ENCODE measurements at regions not wholly inside any gene's neighbourhood (a gene's known extent, or its start where the extent isn't known, plus 50 kb on each side); places are given as distances from the start of the nearest gene placed in this dataset.

GRCh38 chr7:93047514-93048099 lies 70.2 kb downstream of the SAMD9 start:
- no peaks in the 10 kb centered on the region for H3K9me2 ChIP-seq
- ChIA-PET POLR2A (no interaction called here), CTCF (interaction anchor here (0.8 to 1.6 kb wide), 5 partner anchors 24 to 428 kb away, joined by 3 to 5 read pairs (median 3); no protein-coding TSS in a partner anchor)
- 71% methylated on average over 1 of the region's 1 CpG for WGBS (ENCODE audit: low lambda C conversion rate)
- 0 out of 2 replicates have a peak, but pooled peaks cover 8% of the 10 kb centered on the region for H3K9me3 ChIP-seq
- DNase-seq = no peak
- H3K9ac ChIP-seq = no peak overlapping the region
- no peaks in the 10 kb centered on the region for H3K36me3 ChIP-seq (replicated peaks in 1 of 2; ENCODE audit: control insufficient read depth in 1 of 2, insufficient read depth in 2 of 2, low read length in 1 of 2)
- H3K27me3 ChIP-seq (ENCODE audit: insufficient read depth) = no peaks in the 10 kb centered on the region
- peak overlapping the region in 1 of 2 experiments; percentile 40; a peak in 1 of 4 replicates for H3K27ac ChIP-seq (ENCODE audit: low read depth in 2 of 2, low read length in 1 of 2)
- H3F3A ChIP-seq (replicated peaks; ENCODE audit: insufficient read depth) = peaks cover 5% of the 10 kb centered on the region
- no peak overlapping the region for H3K4me3 ChIP-seq (ENCODE audit: low read depth in 2 of 2, low read length in 1 of 2)
- no peak overlapping the region for H2AFZ ChIP-seq (ENCODE audit: low read depth)
- TF ChIP-seq GATA2 (CRISPR knock-in tag; IDR thresholded peaks at IDR 0.05) (no peak), TEAD4 (IDR thresholded peaks at IDR 0.05; ENCODE audit: borderline replicate concordance, insufficient read depth) (no peak), POLR2AphosphoS5 (IDR thresholded peaks at IDR 0.05; ENCODE audit: low read depth, low read length) (no peak), RCOR1 (IDR thresholded peaks at IDR 0.05; ENCODE audit: low read length) (no peak), JUND (IDR thresholded peaks at IDR 0.05) (no peak), USF1 (IDR thresholded peaks at IDR 0.05; ENCODE audit: borderline replicate concordance, low read depth) (no peak), EZH2phosphoT487 (IDR thresholded peaks at IDR 0.05; ENCODE audit: borderline replicate concordance, low read depth) (no peak), FOXM1 (IDR thresholded peaks at IDR 0.05; ENCODE audit: low read depth) (no peak)
- no peaks in the 10 kb centered on the region for H4K20me1 ChIP-seq (ENCODE audit: insufficient read depth)
- H3K4me1 ChIP-seq (ENCODE audit: control insufficient read depth in 1 of 2, insufficient read depth in 2 of 2, low read depth in 1 of 2, low read length in 1 of 2) = peaks cover 3 to 5% of the 10 kb centered on the region in 2 experiments; a peak in 2 of 4 replicates
- no peaks in the 10 kb centered on the region for H3K79me2 ChIP-seq (ENCODE audit: insufficient read depth)
- H3K4me2 ChIP-seq = no peak overlapping the region

- POLR2A ChIA-PET = no interaction called here
- H3K4me2 ChIP-seq = no peak overlapping the region
- no peak for TF ChIP-seq POLR2AphosphoS5 (IDR thresholded peaks at IDR 0.05; ENCODE audit: low read depth, low read length)
- no peak for TF ChIP-seq FOSL2 (IDR thresholded peaks at IDR 0.05; ENCODE audit: borderline replicate concordance, low read depth)
- H3K27ac ChIP-seq (ENCODE audit: low read depth in 2 of 2, low read length in 1 of 2) = peak overlapping the region in 1 of 2 experiments; percentile 40; a peak in 1 of 4 replicates
- no peak overlapping the region for H3K9ac ChIP-seq
- H4K20me1 ChIP-seq (ENCODE audit: insufficient read depth) = no peaks in the 10 kb centered on the region
- H3K4me1 ChIP-seq (ENCODE audit: control insufficient read depth in 1 of 2, insufficient read depth in 2 of 2, low read depth in 1 of 2, low read length in 1 of 2) = peaks cover 3 to 5% of the 10 kb centered on the region in 2 experiments; a peak in 2 of 4 replicates
- 85% methylated on average over 4 of the region's 4 CpGs for WGBS (ENCODE audit: low lambda C conversion rate)
- H3K9me2 ChIP-seq = no peaks in the 10 kb centered on the region
- H3K4me3 ChIP-seq (ENCODE audit: low read depth in 2 of 2, low read length in 1 of 2) = no peak overlapping the region
- H3K79me2 ChIP-seq (ENCODE audit: insufficient read depth) = no peaks in the 10 kb centered on the region
- 0 out of 2 replicates have a peak, but pooled peaks cover 8% of the 10 kb centered on the region for H3K9me3 ChIP-seq
- no peaks in the 10 kb centered on the region for H3K36me3 ChIP-seq (replicated peaks in 1 of 2; ENCODE audit: control insufficient read depth in 1 of 2, insufficient read depth in 2 of 2, low read length in 1 of 2)
- H3K27me3 ChIP-seq (ENCODE audit: insufficient read depth) = no peaks in the 10 kb centered on the region
- H3F3A ChIP-seq (replicated peaks; ENCODE audit: insufficient read depth) = peaks cover 5% of the 10 kb centered on the region
- CTCF ChIA-PET = interaction anchor here (1.1 to 1.6 kb wide), 3 partner anchors 10 to 426 kb away, joined by 3 to 5 read pairs (median 5); no protein-coding TSS in a partner anchor
- no peak for DNase-seq
- H2AFZ ChIP-seq (ENCODE audit: low read depth) = 0 out of 2 replicates have a peak overlapping the region, but pooled peaks have one; percentile 24
Observed at GRCh38 chr7:93046641-93047040, 71.1 kb downstream of the SAMD9 start.

All from SK-N-SH (cell line).